Panc1 (cell line): ENCODE measurements at regions not wholly inside any gene's neighbourhood (a gene's known extent, or its start where the extent isn't known, plus 50 kb on each side); places are given as distances from the start of the nearest gene placed in this dataset.

Source experiments
- ATAC-seq: fragments of 200-7000 bp; cut with Tn5 transposase; 2 replicates; pipeline ENCODE4 v1.9.1; 2020; ENCODE audit warnings: mild to moderate bottlenecking, moderate library complexity
- BruUV-seq: library from RNA; stranded (reverse); fragments of 400-500 nt; replicated peaks from 2 replicates; lab custom pipeline; 2021; lab: Mats Ljungman, UMichigan
- CTCF ChIA-PET: fragments of 300-600 bp; sonication (Branson Sonifier 250); formaldehyde crosslinking; loops from one replicate; lab custom pipeline; 2022; ENCODE audit warnings: antibody characterized with exemption; lab: Charles Lee
- POLR2A ChIA-PET: fragments of 300-600 bp; sonication (Branson Sonifier 250); formaldehyde crosslinking; loops from one replicate; lab custom pipeline; 2022; ENCODE audit warnings: antibody characterized with exemption; lab: Charles Lee
- DNase-seq: peaks from one replicate; pipeline ENCODE4 v3.0.0-alpha.2; 2010; ENCODE audit warnings: low read depth, low spot score
- H3K27ac ChIP-seq: 2 replicates; pipeline ENCODE4 v1.5.1; 2011; ENCODE audit warnings: mild to moderate bottlenecking, low read length, inconsistent platforms
- H3K27me3 ChIP-seq: fragments of 200-500 bp; sonication (Bioruptor generic); 2 replicates; pipeline ENCODE4 v1.6.0; 2014; ENCODE audit warnings: low read length, inconsistent platforms; ENCODE audit not compliant: control insufficient read depth, insufficient read depth
- H3K36me3 ChIP-seq: fragments of 200-500 bp; sonication (Bioruptor generic); 2 replicates; pipeline ENCODE4 v1.5.1; 2014; ENCODE audit warnings: inconsistent platforms, mild to moderate bottlenecking, low read length, moderate library complexity; ENCODE audit not compliant: control insufficient read depth, insufficient read depth
- H3K4me1 ChIP-seq: 2 replicates; pipeline ENCODE4 v1.5.1; 2011; ENCODE audit warnings: inconsistent platforms, mild to moderate bottlenecking, low read length, moderate library complexity; ENCODE audit not compliant: control insufficient read depth, insufficient read depth
- H3K4me3 ChIP-seq, 2 experiments: 2 replicates each; pipeline ENCODE4 v1.5.1; 2011 to 2012; ENCODE audit warnings: low read depth in 2 of 2, low read length in 2 of 2, mild to moderate bottlenecking in 2 of 2, inconsistent platforms in 1 of 2, moderate library complexity in 1 of 2
- H3K9me3 ChIP-seq: fragments of 200-500 bp; sonication (Bioruptor generic); 2 replicates; pipeline ENCODE4 v1.5.1; 2014; ENCODE audit warnings: low read depth, mild to moderate bottlenecking, inconsistent platforms, low read length, moderate library complexity; ENCODE audit not compliant: control insufficient read depth, insufficient read depth
- CTCF ChIP-seq: fragments of 450-650 bp; IDR thresholded peaks from 2 replicates; pipeline ENCODE4 v1.5.1; 2017; ENCODE audit warnings: mild to moderate bottlenecking
- POLR2AphosphoS5 ChIP-seq: IDR thresholded peaks from 2 replicates; pipeline ENCODE4 v1.6.1; 2012; ENCODE audit warnings: mild to moderate bottlenecking, low read depth, low read length, moderate library complexity
- REST ChIP-seq, 2 experiments: IDR thresholded peaks; 2 replicates each; pipeline ENCODE4 v1.6.1; 2011 to 2012; ENCODE audit warnings: low read depth in 2 of 2, control low read depth in 1 of 2, low read length in 1 of 2, mild to moderate bottlenecking in 1 of 2, moderate library complexity in 1 of 2; ENCODE audit not compliant: insufficient read depth in 1 of 2
- SIN3A ChIP-seq: IDR thresholded peaks from 2 replicates; pipeline ENCODE4 v1.6.1; 2012; ENCODE audit warnings: low read depth, mild to moderate bottlenecking, low read length, moderate library complexity, borderline replicate concordance; ENCODE audit not compliant: insufficient read depth
- TCF7L2 ChIP-seq: IDR thresholded peaks from 2 replicates; pipeline ENCODE4 v1.6.1; 2011; ENCODE audit warnings: mild to moderate bottlenecking, low read depth, low read length, inconsistent platforms
- in situ Hi-C: cut with HindIII; loops from 2 replicates; pipeline ENCODE4 v1.10.0; 2016; ENCODE audit warnings: low sequenced_read_pairs, low pct_unique_long_range_greater_than_20kb
- intact Hi-C: fragments of 100-400 bp; cut with micrococcal nuclease; formaldehyde crosslinking; loops from one replicate; pipeline ENCODE4 v1.10.0; 2022; ENCODE audit not compliant: unreplicated experiment

- Histone ChIP-seq H3K4me1 (no peaks in the 10 kb centered on the region), H3K27me3 (no peaks in the 10 kb centered on the region), H3K4me3 (no peak overlapping the region), H3K36me3 (no peaks in the 10 kb centered on the region), H3K27ac (no peak overlapping the region), H3K9me3 (no peaks in the 10 kb centered on the region)
- no peak for ATAC-seq
- ChIA-PET POLR2A (no interaction called here), CTCF (no interaction called here)
- intact Hi-C loops (no loop called here), in situ Hi-C loops (no loop called here)
- TF ChIP-seq REST (IDR thresholded peaks at IDR 0.05; ENCODE audit: insufficient read depth in 1 of 2, low read depth in 2 of 2, low read length in 1 of 2), result no peak
- no peak for TF ChIP-seq TCF7L2
- TF ChIP-seq POLR2AphosphoS5, result no peak
- TF ChIP-seq SIN3A, result no peak
- TF ChIP-seq CTCF, result no peak
- DNase-seq, result no peak
- no TSS peak for BruUV-seq
These were observed 177.5 kb downstream of the ANKRD50 start for GRCh38 chr4:124535003-124535402.

- no peak for ATAC-seq
- BruUV-seq, result no TSS peak
- H3K9me3 ChIP-seq, result no peaks in the 10 kb centered on the region
- intact Hi-C loops, result no loop called here
- TF ChIP-seq POLR2AphosphoS5 (no peak), REST (IDR thresholded peaks at IDR 0.05; ENCODE audit: insufficient read depth in 1 of 2, low read depth in 2 of 2, low read length in 1 of 2) (no peak), TCF7L2 (no peak), SIN3A (no peak), CTCF (no peak)
- no peaks in the 10 kb centered on the region for H3K36me3 ChIP-seq
- no peaks in the 10 kb centered on the region for H3K4me1 ChIP-seq
- H3K27me3 ChIP-seq, result no peaks in the 10 kb centered on the region
- no peak overlapping the region for H3K27ac ChIP-seq
- POLR2A ChIA-PET, result no interaction called here
- in situ Hi-C loops, result no loop called here
- CTCF ChIA-PET, result no interaction called here
- H3K4me3 ChIP-seq, result no peak overlapping the region
- no peak for DNase-seq
These were observed 175.6 kb downstream of the ANKRD50 start for GRCh38 chr4:124536946-124537345.
